DMS153 treated with DMSO at 0.1 percent for 48 hours (cell line): ENCODE measurements at regions not wholly inside any gene's neighbourhood (a gene's known extent, or its start where the extent isn't known, plus 50 kb on each side); places are given as distances from the start of the nearest gene placed in this dataset.
A peak's percentile ranks its signal among the peaks of the same experiment; 100 is the strongest.

ENCODE experiments used
- DNase-seq: peaks from one replicate; lab custom pipeline; 2025; ENCODE audit not compliant: unreplicated experiment; lab: John Stamatoyannopoulos, UW

DNA sequence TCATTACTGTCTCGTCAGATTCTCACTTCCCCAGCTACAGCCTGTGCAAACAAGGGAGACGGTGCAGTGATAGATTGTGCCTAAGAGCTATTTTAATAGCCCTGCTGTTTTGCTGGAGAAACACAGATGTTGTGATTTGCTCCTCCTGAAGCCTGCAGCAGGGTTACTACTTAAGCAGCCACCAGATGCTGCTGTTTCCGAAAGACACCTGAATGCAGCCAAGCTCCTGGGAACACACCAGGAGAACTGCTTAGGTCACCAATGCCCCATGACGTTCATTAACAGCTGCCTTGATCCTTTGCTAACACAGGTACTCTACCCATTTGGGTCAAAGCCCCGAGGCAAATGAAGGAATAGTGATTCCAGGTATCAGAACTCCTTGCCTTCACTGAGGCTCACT is 411.8 kb upstream of the DAB1 start:
- DNase-seq: peak; percentile 8

- no peak for DNase-seq
Measured at GRCh38 chr1:57833296-57833695, 409.4 kb upstream of the DAB1 start.

DNA sequence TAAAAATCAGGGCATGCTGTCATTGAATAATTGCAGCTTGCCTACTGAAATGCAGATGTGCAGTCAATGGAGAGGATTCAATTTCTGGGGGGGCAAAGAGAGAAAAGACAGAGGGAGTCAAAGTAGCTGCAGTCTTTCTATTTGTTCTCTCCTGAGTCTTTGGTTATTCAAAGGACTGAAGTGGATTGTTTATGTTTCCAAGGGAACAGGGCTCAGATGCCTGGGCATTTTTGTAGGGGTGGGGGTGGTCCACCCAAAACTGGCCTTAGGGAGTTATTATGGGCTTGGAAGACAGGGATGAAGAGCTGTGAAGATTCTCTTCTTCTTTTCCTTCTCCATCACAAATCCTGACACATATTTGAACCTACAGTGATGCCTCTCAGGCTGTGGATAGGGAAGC is 408.8 kb upstream of the DAB1 start:
- no peak for DNase-seq

- no peak for DNase-seq
Measured at GRCh38 chr1:57831624-57832023, 407.8 kb upstream of the DAB1 start.

GRCh38 chr1:57826535-57826934 is 402.7 kb upstream of the DAB1 start:
- DNase-seq: no peak

DNA sequence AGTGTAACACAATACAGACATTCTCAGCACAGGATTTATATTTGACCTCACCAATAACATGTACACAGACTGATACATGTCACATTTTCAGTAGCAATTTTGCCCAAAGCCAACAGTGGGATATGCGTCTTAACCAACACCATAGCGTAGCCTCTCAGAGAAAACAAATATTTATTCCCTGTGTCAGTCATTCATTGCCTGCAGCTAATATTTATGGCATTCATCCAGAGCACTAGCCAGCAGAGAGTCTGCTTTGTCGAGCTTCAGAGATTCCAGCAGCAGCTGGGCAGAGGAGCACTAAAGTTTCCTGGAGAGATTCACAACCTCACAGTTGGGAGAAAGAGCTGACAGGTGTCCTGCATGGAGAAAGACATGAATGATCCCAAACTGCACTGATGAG is 400.7 kb upstream of the DAB1 start:
- DNase-seq: no peak

DNA sequence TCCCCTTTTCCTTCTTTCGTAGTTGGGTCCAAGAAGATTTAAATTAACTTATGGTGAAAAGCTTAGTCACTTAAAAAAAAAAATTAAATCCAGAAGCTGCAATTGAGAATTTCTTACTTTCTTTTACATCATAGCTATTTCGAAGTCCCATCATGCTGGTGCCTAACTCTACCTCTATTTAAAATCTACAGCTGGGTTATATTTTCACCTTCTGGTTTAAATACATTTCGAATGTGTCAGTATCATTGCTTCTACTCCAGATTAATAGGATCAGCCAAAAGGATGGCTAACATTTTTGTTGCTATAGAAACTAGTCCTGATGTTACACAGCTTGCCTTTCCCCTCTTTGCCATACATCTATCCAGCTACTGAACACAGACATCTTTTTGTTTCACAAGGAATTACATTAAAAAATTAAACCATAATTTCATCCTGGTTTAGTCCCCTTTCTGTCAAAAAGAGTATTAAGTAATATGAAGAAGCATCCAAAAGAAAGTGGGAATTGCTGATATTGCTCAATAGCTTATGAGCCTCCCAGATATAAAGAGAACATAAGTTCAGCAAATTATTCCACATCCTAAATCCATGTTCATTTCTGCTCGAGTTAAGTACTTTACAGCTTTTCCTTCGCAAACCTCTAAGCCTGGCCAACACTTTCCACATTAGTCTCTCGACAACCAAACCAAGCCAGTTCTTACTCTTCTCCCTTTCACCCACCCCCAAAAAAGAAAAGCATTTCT is 396.7 kb upstream of the DAB1 start:
- no peak for DNase-seq

DNA sequence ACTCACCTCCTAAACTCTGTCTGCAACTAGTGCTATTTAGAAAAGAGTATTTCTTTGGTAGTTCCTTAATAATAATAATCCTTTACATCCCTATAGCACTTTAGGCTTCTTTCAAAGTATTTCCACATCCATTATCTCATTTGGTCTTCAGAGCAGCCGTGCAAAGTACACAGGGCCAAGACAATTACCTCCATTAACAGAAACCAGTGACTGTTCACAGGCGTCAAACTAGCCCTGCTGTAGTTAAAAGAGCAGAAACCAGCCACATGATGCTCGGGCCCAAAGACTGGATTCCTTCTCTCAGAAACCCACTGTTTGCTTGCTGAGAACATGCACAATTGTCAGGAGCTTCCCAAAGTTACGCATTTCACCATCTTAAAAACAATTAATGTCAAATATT is 396.0 kb upstream of the DAB1 start:
- no peak for DNase-seq

DNA sequence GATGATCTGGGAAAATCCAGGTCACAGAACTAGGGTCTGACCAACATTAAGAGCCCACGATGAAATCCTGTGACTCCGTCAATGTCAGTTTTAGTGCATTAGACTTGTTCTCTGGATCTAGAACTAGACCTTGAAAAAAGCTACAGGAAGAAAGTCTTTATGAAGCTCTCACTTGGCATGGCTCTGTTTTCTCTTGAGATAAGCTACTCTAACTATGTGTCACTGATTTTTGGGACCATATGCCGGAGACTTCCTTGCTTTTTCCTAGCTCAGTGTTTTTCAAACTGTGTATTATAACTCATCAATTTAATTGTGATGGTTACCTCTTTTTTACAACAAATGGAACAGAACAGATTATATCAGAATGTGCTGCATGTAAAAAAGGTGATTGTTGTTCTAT is 379.7 kb upstream of the DAB1 start:
- DNase-seq: no peak

GRCh38 chr1:57800376-57800775 is 376.5 kb upstream of the DAB1 start:
- DNase-seq: no peak

DNA sequence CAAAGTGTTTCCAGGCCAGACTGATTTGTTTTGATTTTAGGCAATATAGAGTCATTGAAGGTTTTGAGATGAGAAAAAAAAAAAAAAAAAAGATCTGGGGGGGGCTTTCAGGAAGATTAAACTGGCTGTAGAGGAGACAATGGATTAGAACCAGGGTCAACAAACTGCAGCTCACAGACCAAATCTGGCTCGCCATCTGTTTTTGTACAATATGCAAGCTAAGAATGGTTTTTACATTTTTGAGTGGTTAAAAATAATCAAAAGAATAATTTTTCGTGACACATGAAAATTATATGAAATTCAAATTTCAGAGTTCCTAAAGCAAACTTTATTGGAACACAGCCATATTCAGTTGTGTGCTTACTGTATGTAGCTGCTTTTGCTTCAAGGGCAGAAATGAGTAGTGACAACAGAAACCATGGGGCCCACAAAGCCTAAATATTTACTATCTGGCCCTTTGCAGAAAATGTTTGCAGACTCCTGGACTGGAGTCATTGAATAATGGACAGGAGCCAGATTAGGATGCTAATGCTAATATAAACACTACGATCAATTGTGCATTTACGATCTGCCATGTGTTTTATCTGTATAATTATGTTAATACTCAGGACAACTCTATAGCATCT is 375.7 kb upstream of the DAB1 start:
- peak; percentile 24 for DNase-seq

DNA sequence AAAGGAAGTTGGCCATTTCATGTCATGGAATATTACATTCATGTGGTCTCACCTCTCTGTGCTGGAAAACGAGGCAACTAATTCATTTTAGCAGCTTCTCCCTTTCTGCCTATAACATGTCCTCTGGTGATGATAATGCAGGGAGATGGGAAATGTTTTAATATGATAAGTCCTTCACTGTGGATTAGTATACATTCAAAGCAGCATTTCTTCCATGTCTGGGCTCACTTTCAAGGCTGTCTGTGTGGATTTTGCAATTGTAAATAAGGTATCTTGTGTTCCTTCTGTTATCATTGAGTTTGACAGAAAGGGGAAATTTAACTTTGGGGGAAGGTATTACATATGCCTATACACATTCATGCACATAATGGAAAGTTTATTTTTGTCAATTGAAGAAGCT is 374.7 kb upstream of the DAB1 start:
- no peak for DNase-seq

GRCh38 chr1:57797084-57797483 is 373.2 kb upstream of the DAB1 start:
- DNase-seq: no peak

DNA sequence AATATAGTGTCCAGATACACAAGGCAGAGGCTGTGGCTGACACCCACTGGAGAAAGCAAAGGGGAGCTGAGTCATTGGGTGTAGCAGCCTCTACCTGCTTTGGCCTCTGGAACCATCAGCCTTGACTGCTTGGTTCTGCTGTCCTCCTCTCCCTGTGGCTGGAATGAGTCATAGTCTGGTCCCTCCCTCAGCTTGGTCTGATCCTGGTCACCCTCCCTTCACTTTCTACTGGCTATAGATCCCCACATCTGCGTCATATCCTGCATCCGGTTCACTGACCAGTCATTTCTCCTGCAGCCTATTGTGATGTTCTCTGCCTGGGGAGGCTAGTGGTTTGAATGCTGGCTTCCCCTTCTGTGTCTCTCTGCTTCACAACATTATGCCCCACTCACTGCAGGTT is 372.8 kb upstream of the DAB1 start:
- no peak for DNase-seq

GRCh38 chr1:57795886-57796285 is 372.0 kb upstream of the DAB1 start:
- no peak for DNase-seq

- no peak for DNase-seq
Measured at GRCh38 chr1:57794078-57794477, 370.2 kb upstream of the DAB1 start.

DNA sequence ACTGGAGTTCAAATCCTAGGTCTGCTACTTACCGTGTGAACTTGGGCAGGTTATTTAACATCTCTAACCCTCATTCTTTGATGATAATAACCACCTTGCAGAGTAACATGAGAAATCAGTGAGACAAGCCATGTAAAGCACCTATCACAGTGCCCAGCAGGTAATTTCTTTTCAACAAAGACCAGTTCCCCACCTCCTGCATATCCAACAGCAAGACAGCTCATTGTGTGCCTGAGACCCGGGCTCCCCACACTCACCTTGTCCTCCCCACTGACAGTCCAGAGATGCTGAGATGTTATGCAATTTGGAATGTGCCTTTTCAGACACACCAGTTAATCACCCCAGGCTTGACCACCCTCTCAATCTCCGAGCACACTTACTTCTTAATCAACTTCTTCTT is 367.6 kb upstream of the DAB1 start:
- DNase-seq: no peak

- no peak for DNase-seq
Measured at GRCh38 chr1:57789936-57790335, 366.1 kb upstream of the DAB1 start.

DNA sequence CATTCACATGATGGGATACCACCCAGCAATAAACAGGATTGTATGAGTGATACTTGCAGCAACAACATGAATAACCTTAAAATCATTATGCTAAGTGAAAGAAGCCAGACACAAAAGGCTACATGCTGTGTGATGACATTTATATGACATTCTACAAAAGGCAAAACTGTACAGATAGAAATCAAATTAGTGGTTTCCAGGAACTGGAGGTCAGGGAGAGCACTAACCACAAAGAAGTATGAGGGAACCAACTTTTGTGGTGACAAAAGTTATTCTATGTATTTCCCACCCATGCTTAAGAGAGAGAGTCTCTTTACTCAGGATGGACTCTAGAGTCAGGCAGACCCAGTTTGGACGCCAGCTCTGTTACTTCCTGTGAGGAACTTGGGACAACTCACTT is 364.5 kb upstream of the DAB1 start:
- no peak for DNase-seq

- DNase-seq: no peak
Measured at GRCh38 chr1:57784356-57784755, 360.5 kb upstream of the DAB1 start.

DNA sequence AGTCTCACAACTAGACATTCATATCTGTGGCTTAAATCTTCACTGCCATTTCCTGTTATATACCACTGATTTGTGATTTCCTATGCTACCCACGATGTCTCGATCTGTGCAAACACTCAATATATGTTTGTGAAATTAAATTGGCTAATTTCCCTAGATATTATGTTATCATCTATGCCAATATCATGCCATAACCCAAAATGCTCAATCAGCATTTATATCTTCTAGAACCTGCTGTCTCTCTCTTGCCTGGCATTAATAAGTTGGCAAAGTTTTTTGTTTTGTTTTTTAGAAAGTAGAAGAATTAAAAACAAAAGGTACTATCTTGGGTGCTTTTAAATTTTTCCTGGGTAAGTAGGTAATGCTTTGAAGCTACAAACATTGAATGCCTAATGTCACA is 358.5 kb upstream of the DAB1 start:
- no peak for DNase-seq

- DNase-seq: no peak
Measured at GRCh38 chr1:57772580-57773195, 348.8 kb upstream of the DAB1 start.

- no peak for DNase-seq
Measured at GRCh38 chr1:57770772-57771171, 346.9 kb upstream of the DAB1 start.
